H9 (cell line): ENCODE measurements at regions not wholly inside any gene's neighbourhood (a gene's known extent, or its start where the extent isn't known, plus 50 kb on each side); places are given as distances from the start of the nearest gene placed in this dataset.

ENCODE experiments used
- DNase-seq: peaks from one replicate; pipeline ENCODE4 v3.0.0-alpha.2; 2017
- H2AFZ ChIP-seq: one replicate; pipeline ENCODE4 v1.6.1; 2013; ENCODE audit warnings: mild to moderate bottlenecking, low read length, control low read depth, moderate library complexity
- H2AK5ac ChIP-seq: 2 replicates; pipeline ENCODE4 v1.6.1; 2013; ENCODE audit warnings: low read length, control low read depth, mixed read lengths; ENCODE audit not compliant: insufficient read length
- H2BK120ac ChIP-seq: one replicate; pipeline ENCODE4 v1.6.1; 2013; ENCODE audit warnings: low read depth, mild to moderate bottlenecking, low read length, control low read depth, inconsistent platforms; ENCODE audit not compliant: poor library complexity, severe bottlenecking
- H2BK12ac ChIP-seq: 2 replicates; pipeline ENCODE4 v1.6.1; 2013; ENCODE audit warnings: low read length, control low read depth, mixed read lengths, low read depth; ENCODE audit not compliant: insufficient read length
- H2BK15ac ChIP-seq: 2 replicates; pipeline ENCODE4 v1.6.1; 2013; ENCODE audit warnings: low read depth, low read length, control low read depth
- H2BK20ac ChIP-seq: one replicate; pipeline ENCODE4 v1.6.1; 2013; ENCODE audit warnings: low read depth, mild to moderate bottlenecking, low read length, control low read depth, inconsistent platforms; ENCODE audit not compliant: poor library complexity, severe bottlenecking
- H2BK5ac ChIP-seq: 2 replicates; pipeline ENCODE4 v1.6.1; 2013; ENCODE audit warnings: low read length, control low read depth, mixed read lengths; ENCODE audit not compliant: insufficient read length
- H3K14ac ChIP-seq: 2 replicates; pipeline ENCODE4 v1.6.1; 2013; ENCODE audit warnings: low read length, control low read depth; ENCODE audit not compliant: insufficient read depth
- H3K18ac ChIP-seq: 2 replicates; pipeline ENCODE4 v1.6.1; 2013; ENCODE audit warnings: low read depth, mild to moderate bottlenecking, mixed read lengths, low read length, control low read depth; ENCODE audit not compliant: insufficient read length
- H3K23ac ChIP-seq: 2 replicates; pipeline ENCODE4 v1.6.1; 2013; ENCODE audit warnings: low read length, control low read depth, mixed read lengths, low read depth; ENCODE audit not compliant: insufficient read length
- H3K23me2 ChIP-seq: 2 replicates; pipeline ENCODE4 v1.6.1; 2013; ENCODE audit warnings: low read depth, mild to moderate bottlenecking, mixed read lengths, low read length, control low read depth; ENCODE audit not compliant: insufficient read length, poor library complexity, severe bottlenecking
- H3K27ac ChIP-seq: 2 replicates; pipeline ENCODE4 v1.5.1; 2013; ENCODE audit warnings: low read length, control low read depth, mixed read lengths, low read depth; ENCODE audit not compliant: insufficient read length
- H3K27me3 ChIP-seq: 2 replicates; pipeline ENCODE4 v1.6.1; 2013; ENCODE audit warnings: low read length, control low read depth, inconsistent platforms; ENCODE audit not compliant: insufficient read depth
- H3K4ac ChIP-seq: 2 replicates; pipeline ENCODE4 v1.6.1; 2013; ENCODE audit warnings: low read depth, mild to moderate bottlenecking, control low read depth, inconsistent platforms, low read length, moderate library complexity
- H3K4me1 ChIP-seq: 2 replicates; pipeline ENCODE4 v1.6.1; 2013; ENCODE audit warnings: low read length, control low read depth, inconsistent platforms; ENCODE audit not compliant: insufficient read depth
- H3K4me2 ChIP-seq: 2 replicates; pipeline ENCODE4 v1.6.1; 2013; ENCODE audit warnings: low read length, control low read depth, mixed read lengths; ENCODE audit not compliant: insufficient read length, insufficient read depth
- H3K56ac ChIP-seq: 2 replicates; pipeline ENCODE4 v1.6.1; 2013; ENCODE audit warnings: low read depth, mild to moderate bottlenecking, mixed read lengths, low read length, control low read depth; ENCODE audit not compliant: insufficient read length
- H3K79me1 ChIP-seq: 2 replicates; pipeline ENCODE4 v1.6.1; 2013; ENCODE audit warnings: low read depth, mild to moderate bottlenecking, moderate library complexity, low read length, control low read depth, inconsistent platforms; ENCODE audit not compliant: insufficient read depth, poor library complexity, severe bottlenecking
- H3K79me2 ChIP-seq: 2 replicates; pipeline ENCODE4 v1.6.1; 2013; ENCODE audit warnings: low read length, control low read depth, inconsistent platforms; ENCODE audit not compliant: insufficient read depth
- H3K9ac ChIP-seq: 2 replicates; pipeline ENCODE4 v1.6.1; 2013; ENCODE audit warnings: low read length, control low read depth, mixed read lengths; ENCODE audit not compliant: insufficient read length; ENCODE audit errors: extremely low read depth
- H3K9me3 ChIP-seq: one replicate; pipeline ENCODE4 v1.6.1; 2013; ENCODE audit warnings: low read depth, low read length, inconsistent platforms; ENCODE audit not compliant: control insufficient read depth
- H3T11ph ChIP-seq: one replicate; pipeline ENCODE4 v1.6.1; 2013; ENCODE audit warnings: mild to moderate bottlenecking, low read length, control low read depth, inconsistent platforms
- H4K20me1 ChIP-seq: one replicate; pipeline ENCODE4 v1.6.1; 2013; ENCODE audit not compliant: control insufficient read depth, insufficient read length, insufficient read depth
- H4K5ac ChIP-seq: 2 replicates; pipeline ENCODE4 v1.6.1; 2013; ENCODE audit warnings: low read depth, mild to moderate bottlenecking, mixed read lengths, low read length, control low read depth; ENCODE audit not compliant: insufficient read length
- H4K8ac ChIP-seq: replicated peaks from 2 replicates; pipeline ENCODE4 v1.6.1; 2013; ENCODE audit warnings: low read length, control low read depth, mixed read lengths, low read depth; ENCODE audit not compliant: insufficient read length
- H4K91ac ChIP-seq: 2 replicates; pipeline ENCODE4 v1.6.1; 2013; ENCODE audit warnings: low read depth, mild to moderate bottlenecking, moderate library complexity, mixed read lengths, low read length, control low read depth; ENCODE audit not compliant: insufficient read length
- H3K27ac Mint-ChIP-seq, 3 experiments: 2 replicates in 2 of 3; 3 replicates in 1 of 3; pipeline ENCODE4 v1.8.0; 2020 to 2021; ENCODE audit warnings: mixed read lengths in 3 of 3, mild to moderate bottlenecking in 1 of 3, moderate library complexity in 1 of 3
- H3K27me3 Mint-ChIP-seq: 2 replicates; pipeline ENCODE4 v1.8.0; 2021; ENCODE audit warnings: low read depth, mild to moderate bottlenecking, moderate library complexity, mixed read lengths
- H3K36me3 Mint-ChIP-seq, 3 experiments: 2 replicates in 2 of 3; 3 replicates in 1 of 3; pipeline ENCODE4 v1.8.0; 2020 to 2021; ENCODE audit warnings: low read depth in 3 of 3, mixed read lengths in 3 of 3; ENCODE audit not compliant: insufficient read depth in 1 of 3
- H3K4me1 Mint-ChIP-seq, 2 experiments: 2 replicates each; pipeline ENCODE4 v1.8.0; 2020; ENCODE audit warnings: mixed read lengths in 2 of 2
- H3K4me3 Mint-ChIP-seq, 2 experiments: 2 replicates in 1 of 2; 3 replicates in 1 of 2; pipeline ENCODE4 v1.8.0; 2020 to 2021; ENCODE audit warnings: mild to moderate bottlenecking in 2 of 2, mixed read lengths in 2 of 2, moderate library complexity in 1 of 2
- H3K9me3 Mint-ChIP-seq, 2 experiments: 2 replicates in 1 of 2; 3 replicates in 1 of 2; pipeline ENCODE4 v1.8.0; 2020; ENCODE audit warnings: mild to moderate bottlenecking in 2 of 2, mixed read lengths in 2 of 2, moderate library complexity in 1 of 2
- WGBS: extraction: QIAGEN DNeasy Blood & Tissue Kit; methylation state at CpG from one replicate; pipeline ENCODE4 v1.1.7; 2013; ENCODE audit warnings: missing lambda C conversion rate, low lambda C conversion rate, mixed read lengths; ENCODE audit not compliant: insufficient read length; ENCODE audit errors: extremely low coverage; 5-methylcytosine and 5-hydroxymethylcytosine counted together
- TF ChIP-seq, protein P1 (sequence below): fragments of 200-600 bp; sonication (generic); conservative IDR thresholded peaks from 3 replicates; pipeline ENCODE4 v1.8.0; 2021; ENCODE audit warnings: antibody characterized with exemption, mild to moderate bottlenecking

DNA sequence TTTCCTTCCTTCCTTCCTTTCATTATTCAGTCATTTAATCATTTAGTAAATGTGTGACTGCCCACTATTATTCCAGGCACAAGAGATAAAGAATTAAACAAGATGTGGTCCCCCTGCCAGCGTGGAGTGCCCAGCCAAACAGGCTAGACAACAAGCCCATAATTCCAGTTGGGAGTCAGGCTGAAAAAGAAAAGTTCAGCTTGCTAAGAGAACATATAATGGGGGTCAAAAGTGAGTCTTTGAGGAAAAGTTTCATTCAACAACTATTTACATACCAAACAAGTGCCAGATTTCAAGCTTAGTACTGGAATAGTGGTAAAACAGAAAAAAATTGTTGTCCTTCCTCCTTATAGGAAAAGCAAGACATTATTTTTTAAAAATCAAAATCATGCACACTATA is 523.7 kb downstream of the TAFA4 start:
- Histone ChIP-seq H3K56ac (no peak overlapping the region), H2BK12ac (no peak overlapping the region), H3K9ac (no peak overlapping the region), H3K23me2 (no peaks in the 10 kb centered on the region), H3K9me3 (no peaks in the 10 kb centered on the region), H4K8ac (no peak overlapping the region), H2BK5ac (no peak overlapping the region), H3K27me3 (no peaks in the 10 kb centered on the region), H3K23ac (no peak overlapping the region), H3K4me2 (no peak overlapping the region), H2AFZ (no peak overlapping the region), H4K91ac (no peak overlapping the region), H3T11ph (no peak overlapping the region), H4K20me1 (no peaks in the 10 kb centered on the region), H3K14ac (no peak overlapping the region), H2BK20ac (no peak overlapping the region), H3K18ac (no peak overlapping the region), H2BK15ac (no peak overlapping the region), H3K4ac (no peak overlapping the region), H2AK5ac (no peak overlapping the region), H3K79me2 (no peaks in the 10 kb centered on the region), H3K79me1 (no peaks in the 10 kb centered on the region), H2BK120ac (no peak overlapping the region), H3K4me1 (no peaks in the 10 kb centered on the region), H4K5ac (no peak overlapping the region), H3K27ac (no peak overlapping the region)
- Mint-ChIP-seq H3K27me3 (no peaks in the 10 kb centered on the region), H3K36me3 (no peaks in the 10 kb centered on the region), H3K4me3 (no peak overlapping the region), H3K4me1 (no peaks in the 10 kb centered on the region), H3K9me3 (peaks cover 0 to 2% of the 10 kb centered on the region in 2 experiments; a peak in 2 of 5 replicates), H3K27ac (no peak overlapping the region; a peak in 1 of 7 replicates)
- no peak for DNase-seq
- TF ChIP-seq, protein P1, sequence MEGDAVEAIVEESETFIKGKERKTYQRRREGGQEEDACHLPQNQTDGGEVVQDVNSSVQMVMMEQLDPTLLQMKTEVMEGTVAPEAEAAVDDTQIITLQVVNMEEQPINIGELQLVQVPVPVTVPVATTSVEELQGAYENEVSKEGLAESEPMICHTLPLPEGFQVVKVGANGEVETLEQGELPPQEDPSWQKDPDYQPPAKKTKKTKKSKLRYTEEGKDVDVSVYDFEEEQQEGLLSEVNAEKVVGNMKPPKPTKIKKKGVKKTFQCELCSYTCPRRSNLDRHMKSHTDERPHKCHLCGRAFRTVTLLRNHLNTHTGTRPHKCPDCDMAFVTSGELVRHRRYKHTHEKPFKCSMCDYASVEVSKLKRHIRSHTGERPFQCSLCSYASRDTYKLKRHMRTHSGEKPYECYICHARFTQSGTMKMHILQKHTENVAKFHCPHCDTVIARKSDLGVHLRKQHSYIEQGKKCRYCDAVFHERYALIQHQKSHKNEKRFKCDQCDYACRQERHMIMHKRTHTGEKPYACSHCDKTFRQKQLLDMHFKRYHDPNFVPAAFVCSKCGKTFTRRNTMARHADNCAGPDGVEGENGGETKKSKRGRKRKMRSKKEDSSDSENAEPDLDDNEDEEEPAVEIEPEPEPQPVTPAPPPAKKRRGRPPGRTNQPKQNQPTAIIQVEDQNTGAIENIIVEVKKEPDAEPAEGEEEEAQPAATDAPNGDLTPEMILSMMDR, result no peak
- WGBS, result no CpG with 5 or more reads among the region's 1 CpG
